ENCODE measurements at regions not wholly inside any gene's neighbourhood (a gene's known extent, or its start where the extent isn't known, plus 50 kb on each side); places are given as distances from the start of the nearest gene placed in this dataset.

GRCh38 chr9:28001096-28001495 lies 427.8 kb upstream of the C9orf72 start:
- DNase-seq = no peak
- H3K4me1 Mint-ChIP-seq = no peaks in the 10 kb centered on the region

GRCh38 chr9:28004900-28005299 lies 431.6 kb upstream of the C9orf72 start:
- DNase-seq (no peak), ATAC-seq (ENCODE audit: low read depth in 2 of 2) (no peak)
- Mint-ChIP-seq H3K27me3 (no peaks in the 10 kb centered on the region), H3K36me3 (no peaks in the 10 kb centered on the region), H3K9me3 (peaks cover 0 to 3% (median 0%) of the 10 kb centered on the region in 7 donors), H3K27ac (no peak overlapping the region), H3K4me1 (no peaks in the 10 kb centered on the region), H3K4me3 (no peak overlapping the region)

More at GRCh38 chr9:28001096-28001495, 427.8 kb upstream of the C9orf72 start:
- no peak for ATAC-seq (ENCODE audit: low read depth in 2 of 2)
- Mint-ChIP-seq H3K4me3 (no peak overlapping the region), H3K36me3 (no peaks in the 10 kb centered on the region), H3K27ac (no peak overlapping the region), H3K27me3 (peaks cover 0 to 3% (median 0%) of the 10 kb centered on the region in 3 donors), H3K9me3 (peaks cover 0 to 1% (median 0%) of the 10 kb centered on the region in 7 donors)

- H3K27me3 Mint-ChIP-seq = no peaks in the 10 kb centered on the region
These were observed 432.5 kb upstream of the C9orf72 start for GRCh38 chr9:28005779-28006178.

GRCh38 chr9:28007097-28007817 lies 434.0 kb upstream of the C9orf72 start:
- DNase-seq (no peak), ATAC-seq (ENCODE audit: low read depth in 2 of 2) (no peak)
- Mint-ChIP-seq H3K9me3 (peaks cover 0 to 4% (median 0%) of the 10 kb centered on the region in 7 donors), H3K27me3 (no peaks in the 10 kb centered on the region), H3K4me3 (no peak overlapping the region), H3K36me3 (no peaks in the 10 kb centered on the region), H3K27ac (no peak overlapping the region), H3K4me1 (no peaks in the 10 kb centered on the region)

More at GRCh38 chr9:28005779-28006178, 432.5 kb upstream of the C9orf72 start:
- no peak overlapping the region for H3K27ac Mint-ChIP-seq
- H3K4me3 Mint-ChIP-seq = no peak overlapping the region
- H3K36me3 Mint-ChIP-seq = no peaks in the 10 kb centered on the region
- H3K9me3 Mint-ChIP-seq = peaks cover 0 to 3% (median 0%) of the 10 kb centered on the region in 7 donors
- ATAC-seq (ENCODE audit: low read depth in 2 of 2) (no peak), DNase-seq (no peak)
- no peaks in the 10 kb centered on the region for H3K4me1 Mint-ChIP-seq

- ATAC-seq (ENCODE audit: low read depth in 2 of 2) = no peak
- Mint-ChIP-seq H3K4me1 (no peaks in the 10 kb centered on the region), H3K4me3 (no peak overlapping the region), H3K36me3 (no peaks in the 10 kb centered on the region), H3K27ac (no peak overlapping the region), H3K27me3 (no peaks in the 10 kb centered on the region), H3K9me3 (peaks cover 0 to 4% (median 0%) of the 10 kb centered on the region in 7 donors)
- no peak for DNase-seq
These were observed 440.9 kb upstream of the C9orf72 start for GRCh38 chr9:28014212-28014611.

GRCh38 chr9:28024676-28025075 lies 451.4 kb upstream of the C9orf72 start:
- no peak for ATAC-seq (ENCODE audit: low read depth in 2 of 2)
- Mint-ChIP-seq H3K4me3 (no peak overlapping the region), H3K27ac (no peak overlapping the region), H3K27me3 (no peaks in the 10 kb centered on the region), H3K9me3 (peaks cover 0 to 4% (median 0%) of the 10 kb centered on the region in 7 donors), H3K36me3 (no peaks in the 10 kb centered on the region), H3K4me1 (no peaks in the 10 kb centered on the region)
- no peak for DNase-seq

GRCh38 chr9:28025186-28025585 lies 451.9 kb upstream of the C9orf72 start:
- H3K36me3 Mint-ChIP-seq = no peaks in the 10 kb centered on the region
- no peak for DNase-seq
- H3K27me3 Mint-ChIP-seq = no peaks in the 10 kb centered on the region
- no peak overlapping the region for H3K27ac Mint-ChIP-seq
- no peaks in the 10 kb centered on the region for H3K4me1 Mint-ChIP-seq
- H3K9me3 Mint-ChIP-seq = peaks cover 0 to 4% (median 0%) of the 10 kb centered on the region in 7 donors
- no peak overlapping the region for H3K4me3 Mint-ChIP-seq
- ATAC-seq (ENCODE audit: low read depth in 2 of 2) = no peak

- ATAC-seq (ENCODE audit: low read depth in 2 of 2) (no peak), DNase-seq (no peak)
- H3K9me3 Mint-ChIP-seq = no peaks in the 10 kb centered on the region
- H3K4me3 Mint-ChIP-seq = no peak overlapping the region
- peaks cover 0 to 4% (median 0%) of the 10 kb centered on the region in 3 donors for H3K27me3 Mint-ChIP-seq
- no peak overlapping the region for H3K27ac Mint-ChIP-seq
- no peaks in the 10 kb centered on the region for H3K36me3 Mint-ChIP-seq
- H3K4me1 Mint-ChIP-seq = no peaks in the 10 kb centered on the region
These were observed 458.4 kb upstream of the C9orf72 start for GRCh38 chr9:28031521-28032267.

GRCh38 chr9:28032268-28032590 lies 458.9 kb upstream of the C9orf72 start:
- ATAC-seq (ENCODE audit: low read depth in 2 of 2) = no peak
- no peaks in the 10 kb centered on the region for H3K4me1 Mint-ChIP-seq

GRCh38 chr9:28034242-28034641 lies 461.0 kb upstream of the C9orf72 start:
- Mint-ChIP-seq H3K4me1 (no peaks in the 10 kb centered on the region), H3K27ac (no peak overlapping the region), H3K27me3 (peaks cover 0 to 4% (median 0%) of the 10 kb centered on the region in 3 donors), H3K9me3 (no peaks in the 10 kb centered on the region), H3K4me3 (no peak overlapping the region), H3K36me3 (no peaks in the 10 kb centered on the region)
- DNase-seq (no peak), ATAC-seq (ENCODE audit: low read depth in 2 of 2) (no peak)

More at GRCh38 chr9:28032268-28032590, 458.9 kb upstream of the C9orf72 start:
- H3K36me3 Mint-ChIP-seq = no peaks in the 10 kb centered on the region
- peaks cover 0 to 4% (median 0%) of the 10 kb centered on the region in 3 donors for H3K27me3 Mint-ChIP-seq
- H3K9me3 Mint-ChIP-seq = no peaks in the 10 kb centered on the region
- no peak for DNase-seq
- peak overlapping the region in 1 of 6 donors; percentile 25 for H3K27ac Mint-ChIP-seq
- no peak overlapping the region for H3K4me3 Mint-ChIP-seq

GRCh38 chr9:28037968-28038367 lies 464.7 kb upstream of the C9orf72 start:
- Mint-ChIP-seq H3K36me3 (no peaks in the 10 kb centered on the region), H3K27ac (no peak overlapping the region), H3K4me1 (no peaks in the 10 kb centered on the region), H3K27me3 (peaks cover 0 to 4% (median 0%) of the 10 kb centered on the region in 3 donors), H3K9me3 (no peaks in the 10 kb centered on the region), H3K4me3 (no peak overlapping the region)
- ATAC-seq (ENCODE audit: low read depth in 2 of 2) (no peak), DNase-seq (no peak)

- DNase-seq (no peak), ATAC-seq (ENCODE audit: low read depth in 2 of 2) (no peak)
- no peaks in the 10 kb centered on the region for H3K27me3 Mint-ChIP-seq
- no peak overlapping the region for H3K27ac Mint-ChIP-seq
- no peaks in the 10 kb centered on the region for H3K4me1 Mint-ChIP-seq
- H3K9me3 Mint-ChIP-seq = peaks cover 0 to 5% (median 2%) of the 10 kb centered on the region in 7 donors
- no peaks in the 10 kb centered on the region for H3K36me3 Mint-ChIP-seq
- H3K4me3 Mint-ChIP-seq = no peak overlapping the region
These were observed 471.8 kb upstream of the C9orf72 start for GRCh38 chr9:28045051-28045450.

- no peaks in the 10 kb centered on the region for H3K27me3 Mint-ChIP-seq
- H3K4me3 Mint-ChIP-seq = no peak overlapping the region
- H3K9me3 Mint-ChIP-seq = peaks cover 0 to 6% (median 2%) of the 10 kb centered on the region in 7 donors
- no peaks in the 10 kb centered on the region for H3K4me1 Mint-ChIP-seq
- no peak for DNase-seq
- no peaks in the 10 kb centered on the region for H3K36me3 Mint-ChIP-seq
- no peak for ATAC-seq (ENCODE audit: low read depth in 2 of 2)
- no peak overlapping the region for H3K27ac Mint-ChIP-seq
These were observed 476.8 kb upstream of the C9orf72 start for GRCh38 chr9:28050046-28050445.

GRCh38 chr9:28050941-28051340 lies 477.7 kb upstream of the C9orf72 start:
- Mint-ChIP-seq H3K27ac (no peak overlapping the region), H3K36me3 (no peaks in the 10 kb centered on the region), H3K4me3 (no peak overlapping the region), H3K27me3 (no peaks in the 10 kb centered on the region), H3K4me1 (no peaks in the 10 kb centered on the region), H3K9me3 (peaks cover 0 to 6% (median 2%) of the 10 kb centered on the region in 7 donors)
- ATAC-seq (ENCODE audit: low read depth in 2 of 2) (no peak), DNase-seq (no peak)

All from naive B cell (primary cell).